Loucy (cell line): ENCODE measurements at regions not wholly inside any gene's neighbourhood (a gene's known extent, or its start where the extent isn't known, plus 50 kb on each side); places are given as distances from the start of the nearest gene placed in this dataset.

ENCODE experiments used
- H2AFZ ChIP-seq: fragments of 200-600 bp; sonication (generic); 2 replicates; pipeline ENCODE4 v1.6.0; 2016; ENCODE audit warnings: antibody characterized with exemption, mild to moderate bottlenecking, low read length, moderate library complexity
- H3F3A ChIP-seq: fragments of 200-600 bp; 2 replicates; pipeline ENCODE4 v1.6.0; 2016; ENCODE audit warnings: antibody characterized with exemption, low read depth, mild to moderate bottlenecking
- H3K27me3 ChIP-seq: fragments of 200-600 bp; sonication (generic); 2 replicates; pipeline ENCODE4 v1.6.1; 2014; ENCODE audit warnings: low read length, mild to moderate bottlenecking; ENCODE audit not compliant: insufficient read depth, poor library complexity, severe bottlenecking
- H3K36me3 ChIP-seq: fragments of 200-600 bp; sonication (generic); 2 replicates; pipeline ENCODE4 v1.6.1; 2016; ENCODE audit warnings: low read length; ENCODE audit not compliant: insufficient read depth
- H3K4me1 ChIP-seq: fragments of 200-600 bp; sonication (generic); 2 replicates; pipeline ENCODE4 v1.5.1; 2014; ENCODE audit warnings: low read length, mild to moderate bottlenecking; ENCODE audit not compliant: insufficient read depth, poor library complexity, severe bottlenecking
- H3K4me2 ChIP-seq: fragments of 200-600 bp; sonication (generic); 2 replicates; pipeline ENCODE4 v1.6.0; 2014; ENCODE audit warnings: antibody characterized with exemption, low read length, low read depth, mild to moderate bottlenecking; ENCODE audit not compliant: poor library complexity, severe bottlenecking
- H3K4me3 ChIP-seq: fragments of 200-600 bp; sonication (generic); 2 replicates; pipeline ENCODE4 v1.5.1; 2014; ENCODE audit warnings: low read length, mild to moderate bottlenecking, mixed read lengths; ENCODE audit not compliant: poor library complexity, severe bottlenecking
- H3K79me2 ChIP-seq: fragments of 200-600 bp; sonication (generic); 2 replicates; pipeline ENCODE4 v1.6.1; 2014; ENCODE audit warnings: low read length; ENCODE audit not compliant: insufficient read depth
- H3K9ac ChIP-seq: fragments of 200-600 bp; sonication (generic); 2 replicates; pipeline ENCODE4 v1.6.0; 2014; ENCODE audit warnings: mild to moderate bottlenecking, low read depth, low read length, moderate library complexity; ENCODE audit not compliant: poor library complexity, severe bottlenecking
- H3K9me2 ChIP-seq: fragments of 200-600 bp; sonication (generic); replicated peaks from 2 replicates; pipeline ENCODE4 v1.6.1; 2016; ENCODE audit warnings: low read depth, low read length, mixed read lengths
- H3K9me3 ChIP-seq: fragments of 200-600 bp; sonication (generic); 2 replicates; pipeline ENCODE4 v1.6.1; 2014; ENCODE audit warnings: mild to moderate bottlenecking, antibody characterized with exemption, low read length, low read depth; ENCODE audit not compliant: insufficient read depth
- H4K20me1 ChIP-seq: fragments of 200-600 bp; sonication (generic); 2 replicates; pipeline ENCODE4 v1.6.0; 2014; ENCODE audit warnings: antibody characterized with exemption, low read length, mild to moderate bottlenecking; ENCODE audit not compliant: insufficient read depth, poor library complexity, severe bottlenecking
- EZH2phosphoT487 ChIP-seq: fragments of 200-600 bp; IDR thresholded peaks from 2 replicates; pipeline ENCODE4 v1.6.1; 2018; ENCODE audit warnings: antibody characterized with exemption, mild to moderate bottlenecking, moderate library complexity, borderline replicate concordance
- TF ChIP-seq, protein P1 (sequence below): fragments of 200-600 bp; sonication (generic); conservative IDR thresholded peaks from 2 replicates; pipeline ENCODE4 v1.5.1; 2014; ENCODE audit warnings: mild to moderate bottlenecking, antibody characterized with exemption, low read length

- Histone ChIP-seq H3F3A (no peaks in the 10 kb centered on the region), H2AFZ (0 out of 2 replicates have a peak overlapping the region, but pooled peaks have one; percentile 42), H3K9me2 (no peaks in the 10 kb centered on the region), H3K4me1 (peaks cover 11% of the 10 kb centered on the region), H3K9me3 (no peaks in the 10 kb centered on the region), H3K27me3 (no peaks in the 10 kb centered on the region), H3K36me3 (no peaks in the 10 kb centered on the region), H3K9ac (no peak overlapping the region), H4K20me1 (no peaks in the 10 kb centered on the region), H3K4me2 (no peak overlapping the region), H3K4me3 (no peak overlapping the region), H3K79me2 (no peaks in the 10 kb centered on the region)
- TF ChIP-seq, protein P1, sequence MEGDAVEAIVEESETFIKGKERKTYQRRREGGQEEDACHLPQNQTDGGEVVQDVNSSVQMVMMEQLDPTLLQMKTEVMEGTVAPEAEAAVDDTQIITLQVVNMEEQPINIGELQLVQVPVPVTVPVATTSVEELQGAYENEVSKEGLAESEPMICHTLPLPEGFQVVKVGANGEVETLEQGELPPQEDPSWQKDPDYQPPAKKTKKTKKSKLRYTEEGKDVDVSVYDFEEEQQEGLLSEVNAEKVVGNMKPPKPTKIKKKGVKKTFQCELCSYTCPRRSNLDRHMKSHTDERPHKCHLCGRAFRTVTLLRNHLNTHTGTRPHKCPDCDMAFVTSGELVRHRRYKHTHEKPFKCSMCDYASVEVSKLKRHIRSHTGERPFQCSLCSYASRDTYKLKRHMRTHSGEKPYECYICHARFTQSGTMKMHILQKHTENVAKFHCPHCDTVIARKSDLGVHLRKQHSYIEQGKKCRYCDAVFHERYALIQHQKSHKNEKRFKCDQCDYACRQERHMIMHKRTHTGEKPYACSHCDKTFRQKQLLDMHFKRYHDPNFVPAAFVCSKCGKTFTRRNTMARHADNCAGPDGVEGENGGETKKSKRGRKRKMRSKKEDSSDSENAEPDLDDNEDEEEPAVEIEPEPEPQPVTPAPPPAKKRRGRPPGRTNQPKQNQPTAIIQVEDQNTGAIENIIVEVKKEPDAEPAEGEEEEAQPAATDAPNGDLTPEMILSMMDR: no peak
- TF ChIP-seq EZH2phosphoT487: no peak
Observed at GRCh38 chr4:114034189-114034588, 54.7 kb upstream of the ARSJ start.

DNA sequence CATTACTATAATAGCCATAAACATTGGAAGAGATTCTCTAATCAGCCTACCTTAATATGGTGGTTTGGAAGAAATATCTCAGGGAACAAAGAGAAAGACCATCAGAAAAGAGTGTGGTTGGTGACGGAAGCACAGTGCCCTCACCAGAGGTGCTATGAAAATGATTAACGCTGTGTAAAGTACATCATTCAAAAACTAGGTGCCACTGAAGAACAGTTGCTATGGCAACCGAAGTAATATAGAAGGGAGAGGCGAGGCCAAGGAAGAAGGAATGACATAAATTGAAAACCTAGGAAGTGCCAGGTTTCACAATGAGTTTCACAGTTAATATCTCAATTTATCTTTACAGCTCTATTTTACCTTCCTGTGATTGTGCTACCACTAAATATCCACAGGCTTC is 57.0 kb upstream of the ARSJ start:
- Histone ChIP-seq H3K9ac (no peak overlapping the region), H3F3A (peaks cover 7% of the 10 kb centered on the region; the same call in 1 of the 2 replicates), H3K4me2 (no peak overlapping the region), H3K79me2 (no peaks in the 10 kb centered on the region), H2AFZ (no peak overlapping the region), H3K4me1 (peaks cover 31% of the 10 kb centered on the region), H3K36me3 (no peaks in the 10 kb centered on the region), H3K4me3 (no peak overlapping the region), H3K27me3 (no peaks in the 10 kb centered on the region), H4K20me1 (no peaks in the 10 kb centered on the region), H3K9me2 (no peaks in the 10 kb centered on the region), H3K9me3 (no peaks in the 10 kb centered on the region)
- TF ChIP-seq, protein P1: no peak
- TF ChIP-seq EZH2phosphoT487: no peak

GRCh38 chr4:114036864-114037263 is 57.4 kb upstream of the ARSJ start:
- Histone ChIP-seq H3K4me3 (no peak overlapping the region), H2AFZ (no peak overlapping the region), H3K4me1 (peaks cover 34% of the 10 kb centered on the region), H3K4me2 (no peak overlapping the region), H3K79me2 (no peaks in the 10 kb centered on the region), H3K9me3 (no peaks in the 10 kb centered on the region), H4K20me1 (no peaks in the 10 kb centered on the region), H3K9me2 (no peaks in the 10 kb centered on the region), H3F3A (peaks cover 7% of the 10 kb centered on the region; the same call in 1 of the 2 replicates), H3K36me3 (no peaks in the 10 kb centered on the region), H3K9ac (no peak overlapping the region), H3K27me3 (no peaks in the 10 kb centered on the region)
- no peak for TF ChIP-seq EZH2phosphoT487
- TF ChIP-seq, protein P1: no peak
